ENCODE measurements at regions not wholly inside any gene's neighbourhood (a gene's known extent, or its start where the extent isn't known, plus 50 kb on each side); places are given as distances from the start of the nearest gene placed in this dataset.
"Not testable (repeated sequence)": the region's sequence is repeated elsewhere in the genome, so short reads cannot be mapped to it uniquely, and the experiment has no call there.

GRCh38 chr6:56730663-56731529 is 88.2 kb upstream of the DST start:
- Histone ChIP-seq H3K9me3 (no peaks in the 10 kb centered on the region), H3K4me1 (ENCODE audit: control insufficient read depth in 1 of 2, insufficient read depth in 1 of 2, low read depth in 1 of 2, low read length in 1 of 2) (no peaks in the 10 kb centered on the region), H3K36me3 (no peaks in the 10 kb centered on the region), H3K4me3 (ENCODE audit: low read depth in 1 of 2, low read length in 1 of 2) (no peak overlapping the region), H3K27ac (no peak overlapping the region), H3K27me3 (no peaks in the 10 kb centered on the region)
- TF ChIP-seq CTCF (IDR thresholded peaks at IDR 0.05): no peak

- Histone ChIP-seq H3K9me3 (no peaks in the 10 kb centered on the region), H3K4me1 (ENCODE audit: control insufficient read depth in 1 of 2, insufficient read depth in 1 of 2, low read depth in 1 of 2, low read length in 1 of 2) (no peaks in the 10 kb centered on the region), H3K27ac (no peak overlapping the region), H3K27me3 (no peaks in the 10 kb centered on the region), H3K36me3 (no peaks in the 10 kb centered on the region), H3K4me3 (ENCODE audit: low read depth in 1 of 2, low read length in 1 of 2) (no peak overlapping the region)
- no peak for TF ChIP-seq CTCF (IDR thresholded peaks at IDR 0.05)
Observed at GRCh38 chr6:56729719-56730118, 87.0 kb upstream of the DST start.

- H3K4me3 ChIP-seq (ENCODE audit: low read depth in 1 of 2, low read length in 1 of 2); H3K27me3 ChIP-seq; H3K27ac ChIP-seq; H3K36me3 ChIP-seq; H3K4me1 ChIP-seq (ENCODE audit: control insufficient read depth in 1 of 2, insufficient read depth in 1 of 2, low read depth in 1 of 2, low read length in 1 of 2); H3K9me3 ChIP-seq: not testable (repeated sequence)
Observed at GRCh38 chr6:56729166-56729565, 86.5 kb upstream of the DST start.

- H3K27ac ChIP-seq: no peak overlapping the region
- no peaks in the 10 kb centered on the region for H3K27me3 ChIP-seq
- H3K36me3 ChIP-seq: no peaks in the 10 kb centered on the region
- H3K4me1 ChIP-seq (ENCODE audit: control insufficient read depth in 1 of 2, insufficient read depth in 1 of 2, low read depth in 1 of 2, low read length in 1 of 2): no peaks in the 10 kb centered on the region
- no peak for TF ChIP-seq CTCF (IDR thresholded peaks at IDR 0.05)
- H3K9me3 ChIP-seq: no peaks in the 10 kb centered on the region
- H3K4me3 ChIP-seq (ENCODE audit: low read depth in 1 of 2, low read length in 1 of 2): no peak overlapping the region
Observed at GRCh38 chr6:56727097-56727850, 84.6 kb upstream of the DST start.

GRCh38 chr6:56725254-56725653 is 82.6 kb upstream of the DST start:
- Histone ChIP-seq H3K4me3 (ENCODE audit: low read depth in 1 of 2, low read length in 1 of 2) (no peak overlapping the region), H3K27ac (no peak overlapping the region), H3K9me3 (no peaks in the 10 kb centered on the region), H3K36me3 (no peaks in the 10 kb centered on the region), H3K27me3 (no peaks in the 10 kb centered on the region), H3K4me1 (ENCODE audit: control insufficient read depth in 1 of 2, insufficient read depth in 1 of 2, low read depth in 1 of 2, low read length in 1 of 2) (no peaks in the 10 kb centered on the region)
- TF ChIP-seq CTCF (IDR thresholded peaks at IDR 0.05): no peak

- Histone ChIP-seq H3K4me1 (ENCODE audit: control insufficient read depth in 1 of 2, insufficient read depth in 1 of 2, low read depth in 1 of 2, low read length in 1 of 2) (no peaks in the 10 kb centered on the region), H3K9me3 (no peaks in the 10 kb centered on the region), H3K36me3 (no peaks in the 10 kb centered on the region), H3K27me3 (peaks cover under 1% of the 10 kb centered on the region), H3K4me3 (ENCODE audit: low read depth in 1 of 2, low read length in 1 of 2) (no peak overlapping the region), H3K27ac (no peak overlapping the region)
- no peak for TF ChIP-seq CTCF (IDR thresholded peaks at IDR 0.05)
Observed at GRCh38 chr6:56724455-56724854, 81.8 kb upstream of the DST start.
